CD4-positive, alpha-beta T cell treated with Interleukin-2 at 100 ng/mL for 4 hours (primary cell): ENCODE measurements at regions not wholly inside any gene's neighbourhood (a gene's known extent, or its start where the extent isn't known, plus 50 kb on each side); places are given as distances from the start of the nearest gene placed in this dataset.

ENCODE experiments used
- DNase-seq: peaks from one replicate; pipeline ENCODE4 v3.0.0-alpha.2; 2020; ENCODE audit warnings: low spot score

DNA sequence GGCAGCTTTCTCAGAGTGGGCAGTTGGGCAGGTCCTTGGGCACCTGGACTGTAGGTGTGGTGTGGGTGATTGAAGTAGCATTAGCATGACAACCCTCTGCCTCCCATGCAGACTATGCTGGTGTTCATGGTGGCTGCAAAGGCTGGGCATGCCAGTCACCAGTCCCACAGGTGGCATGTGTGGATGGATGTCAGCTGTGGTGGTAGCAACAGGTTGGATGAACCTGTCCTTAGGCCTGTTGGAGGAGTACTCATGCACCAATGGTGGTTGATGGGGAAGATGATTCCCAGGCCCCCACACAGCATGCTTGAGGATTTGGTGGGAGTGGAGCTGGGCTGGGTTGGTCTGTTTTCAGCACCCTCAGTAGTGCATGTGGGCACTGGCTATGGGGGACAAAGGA lies 251.1 kb downstream of the PAX1 start:
- DNase-seq, result no peak

DNA sequence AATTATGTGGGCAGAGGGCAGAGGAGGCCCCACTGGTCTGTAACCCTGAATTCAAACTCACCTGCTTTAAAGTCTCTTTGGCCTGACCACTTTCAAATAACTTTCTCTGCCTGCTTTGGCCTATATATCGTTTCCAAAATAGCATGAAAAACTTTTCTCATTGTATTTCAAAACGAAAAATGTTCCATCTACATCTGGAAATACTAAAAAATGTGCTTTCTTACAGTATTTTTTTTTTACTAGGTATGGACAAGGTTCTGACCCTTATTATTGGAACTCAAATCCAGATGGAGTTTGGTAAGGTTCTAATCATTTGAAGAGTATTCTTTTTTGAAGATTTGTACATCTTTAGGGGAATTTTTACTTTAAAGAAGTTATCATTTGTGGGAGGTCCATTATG lies 241.9 kb downstream of the PAX1 start:
- DNase-seq, result no peak

DNA sequence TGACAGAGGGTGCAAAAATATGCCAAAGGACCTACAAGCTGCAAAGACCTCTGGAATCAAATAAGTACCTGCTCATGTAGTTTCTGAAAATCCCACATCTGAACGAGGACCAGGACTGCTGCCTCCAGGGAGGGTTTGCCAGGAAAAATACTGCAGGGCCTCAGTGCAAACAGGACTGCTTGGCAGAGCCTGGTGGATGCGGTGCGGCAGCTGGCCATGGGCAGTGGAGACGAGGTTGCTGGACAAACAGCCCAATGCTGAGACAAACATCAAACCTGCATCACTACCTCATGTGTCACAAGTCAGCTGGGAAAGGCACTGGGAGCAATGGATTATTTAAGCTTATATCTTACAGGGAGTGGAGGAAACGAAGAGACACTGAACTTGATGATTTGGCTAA lies 238.8 kb downstream of the PAX1 start:
- DNase-seq, result no peak

DNA sequence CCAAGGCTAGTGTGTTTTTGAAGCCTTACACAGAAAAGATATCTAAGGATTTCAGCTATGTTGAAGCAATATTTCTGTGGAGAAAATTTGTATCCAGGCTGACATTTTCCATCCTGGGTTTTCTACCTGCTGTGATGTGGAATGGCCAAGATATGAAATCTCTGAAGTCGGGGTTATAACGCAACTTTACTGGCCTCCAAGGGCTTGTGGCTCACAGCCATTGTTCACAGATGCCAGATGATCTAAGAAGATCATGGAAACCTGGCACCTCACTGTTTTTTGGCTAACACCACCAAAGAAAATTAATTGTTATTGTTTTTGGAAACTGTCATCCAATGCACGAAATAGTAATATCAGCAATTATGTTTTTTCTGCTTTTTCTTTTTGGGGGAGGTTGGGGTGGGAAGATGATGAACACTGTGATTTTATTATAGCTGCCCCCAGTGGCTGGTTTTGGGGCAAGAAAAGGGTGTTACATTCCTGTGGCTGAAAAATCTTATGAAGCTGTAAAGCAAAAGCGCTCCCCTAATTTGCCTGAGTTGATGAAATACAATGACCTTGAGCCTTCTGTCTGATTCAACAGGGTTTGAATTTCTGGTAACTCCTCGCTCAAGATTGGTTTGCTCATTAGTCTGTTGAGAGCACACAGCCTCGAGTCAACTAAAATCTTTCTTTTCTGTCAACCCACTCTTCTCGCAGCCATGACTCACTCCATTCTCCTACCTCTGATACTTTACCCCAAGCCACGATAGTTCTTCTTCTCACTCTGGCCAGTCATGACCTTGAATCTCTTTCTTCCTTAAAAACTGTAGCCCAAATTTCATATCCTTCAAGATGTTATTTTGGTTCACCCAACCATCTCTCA lies 236.7 kb downstream of the PAX1 start:
- DNase-seq, result no peak

DNA sequence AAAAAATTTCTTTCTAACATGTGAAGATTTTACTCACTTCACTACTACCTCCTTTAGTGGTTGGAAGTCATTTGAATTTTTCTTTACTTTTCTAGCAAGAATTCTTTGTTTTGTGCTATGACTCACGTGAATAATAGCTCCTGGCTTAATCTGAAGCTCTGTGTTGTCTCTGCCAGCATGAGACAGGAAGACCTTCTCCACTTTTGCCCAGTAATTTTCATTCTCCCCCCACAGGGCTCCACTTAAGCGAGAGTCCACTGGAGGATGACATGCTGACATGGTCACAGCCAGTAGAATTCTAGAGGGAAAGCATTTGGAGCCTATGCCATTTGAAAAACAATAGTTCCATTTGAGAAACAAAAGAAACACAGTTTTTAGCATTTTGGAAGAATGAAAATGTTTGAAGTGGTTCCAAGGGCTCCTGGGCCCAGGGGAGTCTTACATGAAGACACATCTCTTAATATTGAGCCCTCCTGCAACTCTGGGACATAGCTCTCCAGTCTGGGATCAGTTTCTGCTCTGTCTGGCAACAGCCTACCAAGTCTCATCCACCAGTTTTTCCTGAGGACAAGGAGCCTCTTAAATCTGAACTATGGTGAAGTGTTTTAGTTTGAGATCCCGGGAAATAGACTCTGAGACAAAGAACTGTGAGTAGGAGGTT lies 231.4 kb downstream of the PAX1 start:
- DNase-seq, result no peak

DNA sequence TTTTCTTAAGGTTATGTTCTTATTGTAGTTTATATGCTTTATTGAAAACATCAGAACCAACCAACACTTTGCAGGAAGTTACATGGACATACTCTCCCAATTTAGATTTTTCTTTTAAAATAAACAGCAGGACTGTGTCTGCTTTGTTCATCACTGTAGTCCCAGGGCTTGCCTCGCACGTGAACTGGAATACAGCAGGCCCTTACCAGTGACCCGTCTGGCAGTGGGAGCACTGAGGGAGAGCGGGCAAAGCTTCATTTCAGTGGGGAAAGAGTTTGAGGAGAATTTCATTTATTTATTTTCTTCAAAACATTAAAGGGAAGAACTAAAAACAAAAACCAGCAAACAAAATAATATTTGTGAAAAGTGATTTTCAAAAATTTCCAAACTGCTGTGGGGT lies 230.8 kb downstream of the PAX1 start:
- DNase-seq, result no peak

DNA sequence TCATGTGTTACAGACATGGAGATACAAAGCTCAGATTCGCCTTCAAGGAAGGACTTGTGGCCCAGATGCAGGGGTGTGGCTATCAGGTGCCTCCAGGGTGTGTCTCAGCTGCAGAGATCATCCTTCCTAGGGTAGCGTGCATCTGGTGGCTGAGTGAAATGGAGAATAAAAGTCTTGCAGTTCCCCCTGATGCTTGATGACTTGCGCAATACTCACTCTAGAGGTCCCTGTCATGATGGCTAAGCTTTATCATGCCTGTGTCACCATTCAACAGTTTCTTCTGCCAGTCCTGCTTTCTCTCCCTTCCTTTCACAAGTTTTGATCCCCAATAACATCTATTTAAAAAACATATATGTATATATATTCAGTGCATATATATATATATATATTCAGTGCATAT lies 228.1 kb downstream of the PAX1 start:
- DNase-seq, result no peak

DNA sequence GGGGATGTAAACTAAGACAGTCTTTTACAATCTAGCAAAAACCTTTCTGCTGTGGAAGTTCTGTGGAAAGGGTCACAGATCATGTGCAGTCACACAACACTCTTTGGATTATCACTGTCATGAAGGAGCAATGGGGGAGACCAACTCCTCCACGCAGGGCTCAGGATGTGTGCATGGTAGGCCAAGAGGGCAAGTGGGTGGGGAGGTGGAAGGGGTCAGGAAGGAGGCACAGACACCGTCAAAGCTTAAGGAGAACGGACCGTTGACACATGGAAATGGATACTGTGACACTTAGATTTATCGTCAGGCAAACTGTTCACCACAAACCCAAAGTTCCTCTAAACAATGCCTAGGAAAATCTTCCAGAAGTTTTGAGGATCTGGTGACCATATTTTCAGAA lies 215.8 kb downstream of the PAX1 start:
- DNase-seq, result no peak

DNA sequence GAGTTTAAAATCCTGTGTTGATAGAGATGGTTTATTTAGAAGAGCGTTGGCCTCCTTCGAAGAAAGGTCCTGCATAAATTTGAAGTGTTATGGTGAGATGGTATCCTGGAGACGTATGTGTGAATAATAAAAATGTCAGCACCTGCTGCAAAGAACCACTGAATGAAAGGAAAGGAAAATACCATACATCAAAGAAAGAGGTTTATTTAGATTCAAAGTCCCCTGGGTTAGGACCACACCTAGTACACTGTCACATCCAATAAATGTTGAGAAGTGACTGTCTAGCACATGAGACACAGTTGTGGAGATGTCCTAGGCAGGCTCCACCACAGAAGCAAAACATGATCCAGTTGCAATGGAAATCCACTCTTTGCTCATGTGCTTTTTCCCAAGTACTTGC lies 214.7 kb downstream of the PAX1 start:
- no peak for DNase-seq

DNA sequence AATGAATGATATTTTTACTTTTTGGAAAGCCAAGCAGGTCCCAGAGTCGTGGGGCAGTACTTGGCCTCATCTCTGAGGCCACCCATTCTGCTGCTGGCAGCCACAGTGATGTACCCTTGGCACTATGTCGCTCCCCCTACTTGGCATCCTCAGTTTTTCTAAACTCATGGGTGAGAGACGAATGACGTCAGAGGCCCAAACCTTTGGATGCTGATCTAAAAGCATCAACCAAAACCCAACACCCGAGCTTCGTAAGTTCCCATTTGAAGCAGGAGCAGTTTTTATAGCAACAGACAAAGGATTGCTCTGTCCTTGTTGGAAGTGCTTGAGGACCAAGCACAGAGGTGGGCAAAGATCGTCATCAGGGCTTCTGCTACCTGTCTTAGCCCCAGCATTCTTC lies 212.9 kb downstream of the PAX1 start:
- no peak for DNase-seq

DNA sequence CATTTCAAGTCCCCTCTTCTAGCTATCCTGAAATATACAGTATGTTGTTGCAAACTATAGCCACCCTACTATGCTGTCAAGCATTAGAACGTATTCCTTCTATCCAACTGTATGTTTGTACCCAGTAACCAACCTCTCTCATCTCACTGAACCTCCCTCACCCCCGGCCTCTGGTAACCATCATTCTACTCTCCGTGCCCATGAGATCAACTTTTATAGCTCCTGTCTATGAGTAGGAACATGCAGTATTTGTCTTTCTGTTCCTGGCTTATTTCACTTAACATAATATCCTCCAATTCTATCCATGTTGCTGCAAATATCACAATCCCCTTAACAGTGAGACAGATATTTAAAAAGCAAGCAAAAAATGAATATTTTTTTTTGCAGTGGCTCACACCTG lies 196.9 kb downstream of the PAX1 start:
- DNase-seq, result no peak

DNA sequence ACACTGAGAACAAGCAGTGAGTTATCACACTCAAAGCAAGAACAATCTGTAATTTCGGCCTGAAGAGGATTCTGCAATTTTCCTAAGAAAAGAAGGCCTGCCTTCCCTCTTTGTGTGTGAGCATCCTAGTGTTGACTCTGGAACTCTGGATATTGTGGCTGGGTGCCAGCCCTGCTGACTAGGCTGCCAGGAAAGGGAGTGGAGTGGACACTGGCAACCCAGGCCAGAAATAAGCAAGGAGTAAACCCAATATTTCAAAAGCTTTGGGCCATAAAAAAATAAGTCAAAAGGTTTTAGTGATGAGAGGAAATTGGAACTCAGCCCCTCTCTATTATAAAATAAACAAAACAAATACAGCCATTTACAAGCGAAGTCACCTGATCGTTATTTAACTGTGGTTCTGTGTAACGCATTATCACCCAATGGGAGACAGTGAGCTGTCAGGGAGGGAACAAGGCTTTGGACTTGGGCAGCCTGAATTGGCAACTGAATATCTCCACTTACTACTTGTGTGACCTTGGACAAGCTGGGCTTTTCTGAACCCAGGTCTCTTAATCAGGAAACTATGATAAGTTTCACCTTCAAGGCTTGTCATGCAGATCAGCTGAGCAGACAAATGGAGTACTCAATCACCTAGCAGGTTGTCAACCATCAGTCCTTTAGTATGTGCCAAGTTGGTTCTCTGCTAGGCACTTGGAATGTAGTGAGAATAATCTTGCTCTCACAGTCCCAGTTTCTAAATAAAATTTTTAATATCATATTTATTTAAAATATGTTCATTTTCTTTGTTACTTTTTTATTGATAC lies 196.2 kb downstream of the PAX1 start:
- no peak for DNase-seq

DNA sequence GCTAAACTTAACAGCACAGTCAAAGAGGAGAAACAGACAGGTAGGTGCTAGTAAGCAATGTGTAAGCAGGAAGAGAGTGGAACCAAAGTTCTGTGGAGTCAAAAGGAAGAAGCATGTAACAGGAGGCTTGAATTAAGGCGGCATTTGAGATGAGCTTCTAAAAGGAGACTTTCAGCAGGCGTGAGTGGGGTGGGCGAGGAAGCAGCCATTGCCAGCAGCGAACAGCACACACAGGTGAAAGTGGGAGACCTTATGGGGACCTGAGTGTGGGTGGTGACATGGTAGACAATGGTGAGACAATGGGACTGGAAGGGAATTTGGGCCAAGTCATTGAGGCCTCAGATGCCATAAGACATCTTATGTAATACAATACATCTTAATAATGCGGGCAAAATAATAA lies 195.0 kb downstream of the PAX1 start:
- DNase-seq, result no peak

DNA sequence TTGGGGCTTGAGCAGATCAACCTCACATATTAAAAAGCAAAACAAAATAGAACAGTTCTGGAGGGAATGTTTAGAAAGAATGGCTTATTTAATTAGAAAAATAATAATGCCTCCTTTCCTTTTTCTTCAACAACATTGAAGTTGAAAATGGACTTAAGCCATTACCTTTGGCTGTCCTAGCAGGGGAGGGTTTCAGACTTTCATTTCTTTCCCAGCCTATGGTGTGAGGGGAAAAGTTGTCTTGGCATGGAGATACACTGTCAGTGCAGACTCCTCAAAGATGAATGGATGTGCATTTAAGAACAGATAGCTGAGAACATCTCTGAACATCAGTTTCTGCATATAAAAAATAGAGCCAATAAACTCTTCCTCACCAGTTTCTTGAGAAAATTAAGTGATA lies 169.5 kb downstream of the PAX1 start:
- no peak for DNase-seq

DNA sequence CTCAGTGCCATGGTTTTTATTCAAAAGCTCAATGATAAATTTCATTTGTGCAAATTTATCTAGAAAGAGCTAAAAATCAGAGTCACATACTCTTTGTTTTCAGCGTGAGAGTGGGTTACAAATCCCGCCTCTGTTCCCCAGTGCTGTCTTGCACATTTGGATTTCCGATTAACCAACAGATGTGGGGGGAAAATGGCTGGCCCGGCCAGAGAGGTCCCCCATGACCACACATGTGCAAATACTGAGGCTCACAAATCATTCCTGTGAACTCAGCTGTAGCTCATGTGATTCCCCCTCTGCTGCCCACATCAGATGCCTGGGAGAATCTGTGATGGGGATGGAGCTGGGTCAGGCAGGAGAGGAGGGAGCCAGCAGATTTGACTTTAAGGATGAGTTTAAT lies 168.7 kb downstream of the PAX1 start:
- DNase-seq, result no peak

DNA sequence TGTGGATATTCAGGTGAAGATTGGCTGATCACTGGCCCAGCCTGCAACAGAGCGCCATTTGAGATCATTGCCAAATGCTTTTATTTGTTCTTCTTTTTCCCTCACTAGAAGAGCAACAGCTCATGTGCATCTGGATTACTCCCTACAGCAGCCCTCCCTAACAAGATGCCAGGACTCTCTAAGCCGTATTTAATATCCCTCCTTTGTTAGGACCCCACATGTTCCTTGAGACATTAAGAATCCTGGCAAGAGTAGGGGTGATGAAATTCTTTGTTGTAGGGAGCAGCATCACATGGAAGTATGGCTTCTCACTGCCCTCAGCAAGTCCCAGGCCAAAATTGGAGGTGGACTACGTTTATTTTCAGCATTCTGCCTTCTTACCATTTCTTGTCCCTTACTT lies 167.8 kb downstream of the PAX1 start:
- no peak for DNase-seq

DNA sequence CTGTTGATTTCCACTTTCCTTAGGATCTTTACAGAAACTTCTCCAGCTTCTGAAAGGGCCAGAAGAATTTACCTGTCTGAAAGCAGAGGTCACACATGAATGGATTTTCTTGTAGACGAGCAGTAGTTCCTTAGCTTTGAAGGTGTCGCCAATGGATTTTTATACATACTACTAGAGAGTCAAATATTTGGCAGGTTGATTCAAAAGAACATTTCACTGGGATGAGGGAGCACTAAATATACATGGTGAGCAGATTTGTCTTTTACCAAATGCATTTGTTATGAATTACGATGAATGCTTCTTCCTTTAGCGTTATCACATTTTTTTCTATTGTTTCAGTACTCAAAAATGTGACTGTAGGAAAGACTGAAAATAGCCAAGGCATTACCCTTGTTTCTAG lies 162.3 kb downstream of the PAX1 start:
- DNase-seq, result no peak

DNA sequence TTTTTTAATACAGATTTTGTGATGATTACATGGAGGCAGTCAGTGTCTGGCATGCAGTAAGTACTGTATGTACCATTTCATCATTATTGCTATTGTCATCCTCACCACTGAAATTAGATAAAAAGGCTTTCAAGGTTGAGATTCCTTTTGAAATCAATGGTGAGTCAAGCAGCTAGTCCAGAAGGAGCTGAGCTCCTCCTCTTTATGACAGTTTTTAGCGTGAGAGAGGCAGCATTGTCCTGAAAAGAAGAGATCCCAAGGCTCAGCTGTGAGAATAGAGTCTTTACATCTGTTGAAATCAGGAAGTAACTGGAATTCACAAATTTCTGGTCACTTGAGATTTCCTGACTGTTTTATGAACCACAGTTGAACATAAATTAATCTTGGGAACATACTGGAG lies 161.9 kb downstream of the PAX1 start:
- DNase-seq, result no peak

DNA sequence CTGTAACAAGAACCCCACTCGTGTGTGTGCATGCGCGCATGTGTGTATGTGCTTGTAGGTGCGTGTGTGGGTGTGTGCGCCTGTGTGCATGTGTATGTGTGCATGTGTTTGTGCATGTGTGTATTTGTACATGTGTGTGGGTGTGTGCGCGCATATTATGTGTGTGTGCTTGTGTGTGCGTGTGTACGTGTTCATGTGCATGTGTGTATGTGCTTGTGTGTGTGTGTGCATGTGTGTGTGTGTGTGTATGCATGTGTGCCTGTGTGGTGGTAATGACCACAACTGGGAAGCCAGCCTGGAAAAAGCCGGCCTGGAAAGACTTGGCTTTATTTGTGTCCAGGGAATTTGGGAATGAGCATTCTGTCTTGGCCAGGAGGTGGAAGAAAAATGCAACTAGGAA lies 157.5 kb downstream of the PAX1 start:
- no peak for DNase-seq

DNA sequence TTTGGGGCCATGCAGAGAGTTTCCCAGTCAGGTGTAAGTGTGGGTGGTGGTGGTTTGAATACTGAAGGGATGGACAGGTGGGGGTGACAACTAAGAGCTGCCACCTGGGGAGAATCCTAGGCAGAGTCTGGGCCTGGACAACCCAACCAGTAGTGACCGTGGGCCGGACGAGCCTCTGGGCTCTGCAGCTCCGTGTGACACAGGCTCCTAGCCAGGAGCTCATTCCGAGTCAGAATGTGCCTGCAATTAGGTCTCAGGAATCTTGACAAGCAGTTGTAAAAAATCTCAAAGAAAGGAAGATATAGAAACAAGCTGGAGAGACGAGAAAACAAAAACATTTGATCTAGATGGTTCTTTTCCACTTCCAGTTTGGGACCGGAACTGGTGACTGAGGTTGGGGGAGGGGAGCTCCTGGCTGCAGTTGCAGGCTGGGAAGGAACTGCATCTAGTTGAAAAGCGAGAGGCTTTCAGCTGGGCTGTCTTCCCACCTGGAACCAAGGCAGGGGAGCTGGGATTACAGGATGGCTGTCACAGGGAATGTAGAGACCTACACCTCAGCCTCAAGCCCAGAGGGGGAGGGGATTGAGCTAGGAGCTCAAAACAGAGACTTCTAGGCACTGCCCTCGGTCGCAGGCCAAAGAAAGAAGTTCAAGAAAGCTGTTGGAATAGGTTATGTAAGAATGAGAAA lies 156.9 kb downstream of the PAX1 start:
- DNase-seq, result no peak

DNA sequence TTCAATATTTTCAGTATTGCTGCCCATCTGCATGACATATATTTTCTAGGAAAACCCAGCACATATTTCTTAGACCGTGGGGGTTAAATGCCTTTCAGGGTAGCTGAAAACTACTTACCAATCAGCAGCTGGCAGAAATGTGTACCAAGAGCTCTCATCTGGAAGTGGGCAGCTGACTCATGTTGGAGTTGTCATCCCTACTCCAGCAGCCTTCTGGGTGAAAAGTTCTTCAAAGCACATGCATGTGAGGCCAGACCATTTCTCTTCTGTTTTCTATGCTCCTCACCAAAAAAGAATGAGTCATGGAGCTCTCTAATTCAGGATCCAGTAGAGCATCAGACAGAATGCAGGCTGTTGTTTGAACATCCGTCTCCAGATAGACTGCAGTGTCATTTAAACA lies 135.5 kb downstream of the PAX1 start:
- DNase-seq, result no peak

DNA sequence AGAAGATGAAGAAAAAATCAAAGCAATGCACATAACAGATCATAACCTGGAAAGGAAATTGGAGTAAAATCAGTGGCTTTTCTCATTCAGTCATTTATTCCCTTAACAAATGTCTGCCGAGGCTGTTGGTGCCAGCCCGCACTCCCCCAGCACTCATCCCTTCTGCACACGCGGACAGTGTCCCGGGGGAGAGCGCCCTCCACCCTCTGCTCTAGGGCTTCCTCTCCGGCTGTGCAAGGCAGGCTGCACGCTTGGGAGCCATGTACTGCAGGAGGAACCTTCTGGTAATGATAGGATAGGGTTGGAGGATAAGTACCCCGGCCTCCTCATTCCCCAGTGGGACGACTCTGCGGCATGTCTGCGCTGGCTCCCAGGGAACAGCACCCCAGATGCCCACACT lies 134.5 kb downstream of the PAX1 start:
- DNase-seq, result no peak

DNA sequence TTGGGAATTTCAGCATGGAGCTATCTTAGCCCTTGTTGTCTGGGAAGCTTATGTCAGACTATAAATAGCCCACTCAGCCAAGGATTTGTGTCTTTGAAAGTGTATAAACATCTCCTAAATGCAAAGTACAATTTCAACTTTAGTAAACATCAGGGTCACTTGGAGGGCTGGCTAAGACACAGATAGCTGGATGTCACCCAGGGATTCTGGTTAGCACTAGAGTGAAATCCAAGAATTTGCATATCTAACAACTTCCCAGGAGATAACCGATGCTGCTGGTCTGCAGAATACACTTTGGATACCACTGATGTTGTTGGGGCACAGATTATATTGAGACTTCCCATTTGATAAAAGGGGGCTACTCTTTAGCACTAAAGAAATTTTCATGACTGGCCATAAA lies 130.9 kb downstream of the PAX1 start:
- no peak for DNase-seq
